HG02763 (cell line): ENCODE measurements at regions not wholly inside any gene's neighbourhood (a gene's known extent, or its start where the extent isn't known, plus 50 kb on each side); places are given as distances from the start of the nearest gene placed in this dataset.
A peak's percentile ranks its signal among the peaks of the same experiment; 100 is the strongest.

Experiments used
- ATAC-seq: cut with Tn5 transposase; IDR thresholded peaks from one replicate; pipeline ENCODE4 v1.9.1; 2021; ENCODE audit warnings: mild to moderate bottlenecking, moderate library complexity; ENCODE audit not compliant: unreplicated experiment

GRCh38 chr12:66848967-66849366, 170.1 kb upstream of the GRIP1 start:
- ATAC-seq = no peak

DNA sequence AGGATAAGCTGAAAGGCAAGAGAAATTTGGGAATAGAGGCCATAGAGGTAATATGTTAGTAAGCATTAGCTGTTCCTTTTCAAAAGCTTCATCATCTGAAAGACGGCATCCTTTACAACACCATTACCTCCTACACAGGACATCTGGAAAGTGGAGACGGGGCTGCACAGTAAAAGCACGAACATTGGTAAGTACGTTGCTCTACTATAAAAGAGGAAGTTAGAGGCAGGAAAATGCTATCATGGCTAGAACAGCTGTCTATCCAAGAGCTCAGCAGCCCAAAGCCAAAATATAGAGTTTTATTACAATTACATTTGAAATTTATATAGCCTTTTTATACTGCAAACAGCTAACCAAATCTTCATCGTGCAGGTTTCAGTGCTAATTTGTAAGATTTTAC, 172.3 kb upstream of the GRIP1 start:
- ATAC-seq = no peak

DNA sequence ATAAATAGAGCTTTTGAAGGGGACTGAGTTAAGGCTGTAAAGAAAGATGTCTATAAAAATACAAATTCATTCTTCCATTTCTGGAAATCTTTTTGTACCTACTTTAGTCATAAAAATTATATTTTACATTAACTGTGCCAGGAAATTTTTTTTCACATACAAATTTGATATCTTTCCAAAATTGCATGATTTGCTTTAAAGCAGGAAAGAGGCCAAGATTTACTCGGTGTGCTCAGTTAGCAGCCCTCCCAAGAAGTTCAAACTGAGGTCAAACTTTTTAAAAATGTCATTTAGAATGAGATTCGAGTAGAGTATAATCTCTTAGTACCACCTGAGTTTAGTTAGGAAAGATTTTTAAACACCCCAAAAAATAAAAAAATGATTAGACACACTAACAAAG, 173.2 kb upstream of the GRIP1 start:
- no peak for ATAC-seq

GRCh38 chr12:66852765-66853164, 173.9 kb upstream of the GRIP1 start:
- no peak for ATAC-seq

GRCh38 chr12:66859751-66860440, 181.0 kb upstream of the GRIP1 start:
- no peak for ATAC-seq

GRCh38 chr12:66860752-66861750, 182.2 kb upstream of the GRIP1 start:
- ATAC-seq = no peak

GRCh38 chr12:66862356-66862985, 183.6 kb upstream of the GRIP1 start:
- no peak for ATAC-seq

DNA sequence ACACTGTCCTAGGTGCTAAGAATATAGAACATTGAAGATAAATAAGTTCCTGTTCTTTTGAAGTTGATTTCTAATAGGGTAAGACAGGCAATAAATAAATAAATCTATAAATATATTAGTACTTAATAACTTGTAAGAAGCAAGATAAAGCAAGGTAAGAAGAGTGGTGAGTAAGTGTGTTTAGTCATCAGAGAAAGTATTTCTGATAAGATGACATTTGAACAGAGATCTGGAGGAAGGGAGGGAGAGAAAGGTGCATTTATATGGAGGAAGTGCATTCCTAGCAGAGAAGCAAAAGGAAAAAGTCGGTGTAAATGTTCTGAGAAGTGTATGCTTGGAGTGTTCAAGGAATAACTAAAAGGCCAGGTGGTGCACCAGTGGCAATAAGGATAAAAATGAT, 184.4 kb upstream of the GRIP1 start:
- ATAC-seq = no peak

GRCh38 chr12:66877925-66878324, 199.0 kb upstream of the GRIP1 start:
- ATAC-seq = no peak

GRCh38 chr12:66879409-66879808, 200.5 kb upstream of the GRIP1 start:
- ATAC-seq = no peak

GRCh38 chr12:66881386-66881785, 202.5 kb upstream of the GRIP1 start:
- ATAC-seq = no peak

GRCh38 chr12:66884091-66884490, 205.2 kb upstream of the GRIP1 start:
- no peak for ATAC-seq

DNA sequence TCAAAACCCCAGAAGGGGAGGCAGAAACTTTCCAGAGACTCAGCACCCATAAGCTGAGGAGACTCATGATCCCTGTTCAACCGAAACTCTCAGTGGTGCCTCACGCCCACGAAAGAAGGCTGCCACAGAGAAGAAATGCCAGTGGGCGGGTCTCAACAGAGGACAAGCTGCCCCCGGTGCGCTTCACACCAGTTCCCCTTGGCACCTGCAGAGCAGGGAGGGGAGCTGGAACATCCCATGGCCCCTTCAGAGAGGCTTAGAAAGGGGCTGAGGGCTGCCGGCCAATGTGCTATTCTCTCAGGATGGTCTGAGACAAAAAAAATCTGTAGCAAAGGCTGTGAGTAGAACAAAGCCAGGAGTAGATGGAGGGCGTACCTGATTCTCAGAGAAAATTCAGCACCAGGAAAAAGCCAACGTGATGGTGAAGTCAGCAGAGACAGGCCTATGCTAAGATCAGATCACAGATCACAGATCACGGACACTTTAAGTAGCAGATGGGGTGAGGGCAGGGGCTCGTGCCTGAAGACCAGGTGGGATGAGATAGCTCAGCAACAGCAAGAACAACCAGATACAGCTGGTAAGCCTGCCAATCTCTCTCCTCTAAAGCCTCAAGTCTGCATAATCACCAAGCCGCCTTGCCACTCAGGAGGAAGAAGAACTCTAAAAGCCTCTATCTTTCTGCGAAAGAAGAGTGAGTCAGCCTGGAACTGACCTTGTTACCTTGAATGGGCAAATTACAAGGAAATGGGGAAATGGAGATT, 206.4 kb upstream of the GRIP1 start:
- no peak for ATAC-seq

DNA sequence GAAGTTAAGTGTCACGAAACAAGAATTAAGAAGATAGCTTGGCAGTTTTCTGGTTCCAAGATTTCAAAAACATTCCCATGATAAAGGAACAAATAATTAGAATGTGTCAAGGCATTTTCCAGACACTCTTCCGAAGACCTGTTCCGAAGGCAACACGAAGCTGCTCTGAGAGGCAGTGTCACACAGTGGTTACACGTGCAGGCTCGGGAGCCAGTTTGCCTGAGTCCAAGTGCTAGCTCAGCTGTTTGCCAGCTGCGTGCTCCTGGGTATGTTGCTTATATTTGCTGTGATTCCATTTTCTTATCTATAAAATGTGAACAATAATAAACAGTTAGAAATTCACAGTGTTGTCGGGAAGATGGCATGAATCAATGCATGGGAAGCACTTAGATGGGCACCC, 217.9 kb upstream of the GRIP1 start:
- no peak for ATAC-seq

DNA sequence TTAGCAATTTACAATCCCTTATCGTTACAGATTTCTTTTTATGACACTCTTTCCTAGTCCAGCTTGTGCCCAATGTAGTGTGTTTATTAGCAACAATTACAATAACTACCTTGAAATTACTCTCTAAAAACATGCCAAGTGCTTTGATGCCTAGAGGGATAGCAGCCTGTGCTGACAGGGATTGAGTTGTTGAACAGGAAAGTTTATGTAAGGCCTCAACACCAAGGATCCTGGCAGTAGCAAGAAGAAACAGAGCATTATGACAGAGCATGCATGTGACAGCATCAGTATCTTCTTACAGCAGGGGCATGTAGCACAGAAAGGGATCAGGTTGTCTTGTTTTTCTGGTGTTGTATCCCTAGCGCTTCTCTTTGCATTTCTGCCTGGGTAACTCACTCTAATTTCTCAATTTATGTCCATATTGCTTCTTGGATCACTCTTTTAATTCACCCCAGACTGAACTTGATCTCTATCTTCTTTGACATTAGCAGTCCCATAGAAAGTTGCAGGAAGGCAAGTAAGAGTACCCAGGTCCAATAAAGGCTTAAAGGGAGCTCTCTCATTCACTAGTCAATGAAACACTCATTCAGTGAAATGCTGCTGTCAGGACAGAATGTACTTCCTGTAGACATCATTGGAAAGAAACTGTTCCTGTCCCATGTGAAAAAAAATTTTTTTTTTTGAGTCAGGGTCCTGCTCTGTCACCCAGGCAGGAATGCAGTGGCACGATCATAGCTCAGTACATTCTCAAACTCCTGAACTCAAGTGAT, 220.0 kb upstream of the GRIP1 start:
- ATAC-seq = no peak

GRCh38 chr12:66899588-66899987, 220.7 kb upstream of the GRIP1 start:
- no peak for ATAC-seq

DNA sequence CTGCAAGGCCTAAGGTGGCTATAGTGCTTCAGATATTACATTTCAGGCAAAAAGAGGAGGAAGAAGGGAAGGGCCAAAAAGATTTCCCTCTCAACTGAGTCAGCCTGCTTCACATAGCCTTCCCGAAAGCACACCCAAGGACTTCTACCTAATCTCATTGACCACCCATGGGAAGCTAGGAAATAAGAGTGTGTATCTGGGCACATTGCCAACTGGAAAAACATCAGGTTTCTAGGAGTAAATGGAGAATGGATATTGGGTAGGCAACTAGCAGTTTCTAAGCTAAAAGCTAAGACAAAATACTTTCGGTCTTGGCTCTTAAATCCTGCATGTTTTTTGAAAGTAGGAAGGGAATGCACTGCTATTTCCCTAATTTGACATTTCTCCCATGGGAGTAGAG, 221.7 kb upstream of the GRIP1 start:
- no peak for ATAC-seq

GRCh38 chr12:66901138-66901932, 222.5 kb upstream of the GRIP1 start:
- ATAC-seq = peak; percentile 96

- ATAC-seq = no peak
Measured at GRCh38 chr12:66902020-66902419, 223.1 kb upstream of the GRIP1 start.
